HepG2 (cell line): ENCODE measurements at regions not wholly inside any gene's neighbourhood (a gene's known extent, or its start where the extent isn't known, plus 50 kb on each side); places are given as distances from the start of the nearest gene placed in this dataset.

Experiments used
- ATAC-seq: fragments of 200-7000 bp; cut with Tn5 transposase; 3 replicates; pipeline ENCODE4 v1.9.1; 2020; ENCODE audit warnings: mild to moderate bottlenecking, moderate library complexity
- BruUV-seq: library from RNA; stranded (reverse); fragments of 400-500 nt; replicated peaks from 2 replicates; lab custom pipeline; 2021; lab: Mats Ljungman, UMichigan
- CTCF ChIA-PET: fragments of 300-600 bp; formaldehyde crosslinking; extraction: SDS; loops from one replicate; lab custom pipeline; 2021; ENCODE audit warnings: low total read pairs, inconsistent platforms, low intra/inter-chr PET ratio; lab: Yijun Ruan, JAX
- POLR2A ChIA-PET: fragments of 350-600 bp; sonication (Branson Sonifier 250); formaldehyde crosslinking; loops from one replicate; lab custom pipeline; 2020; ENCODE audit warnings: antibody characterized with exemption, inconsistent platforms; lab: Yijun Ruan, JAX
- DNase-seq: peaks from one replicate; pipeline ENCODE4 v3.0.0-alpha.2; 2015; ENCODE audit warnings: low spot score
- FAIRE-seq: peaks from 3 replicates; lab custom pipeline; 2011; peaks lifted over from hg19 to GRCh38; lab: Jason Lieb, UNC
- H2AFZ ChIP-seq: one replicate; pipeline ENCODE4 v1.6.1; 2011; ENCODE audit warnings: low read length, inconsistent platforms
- H3K27ac ChIP-seq: fragments of 300-600 bp; 3 replicates; pipeline ENCODE4 v1.8.0; 2011; ENCODE audit warnings: mixed run types, mild to moderate bottlenecking, mixed read lengths, low read length, inconsistent platforms; ENCODE audit not compliant: insufficient read depth; ENCODE audit errors: extremely low read length
- H3K27me3 ChIP-seq, 2 experiments: fragments of 200-600 bp in 1 of 2; 2 replicates in 1 of 2; 3 replicates in 1 of 2; pipeline versions ENCODE4 v1.6.0 to v1.8.0; 2011; ENCODE audit warnings: low read length in 2 of 2, mild to moderate bottlenecking in 2 of 2, moderate library complexity in 2 of 2, inconsistent platforms in 1 of 2; ENCODE audit not compliant: insufficient read depth in 2 of 2, control insufficient read depth in 1 of 2
- H3K36me3 ChIP-seq, 2 experiments: fragments of 200-600 bp in 1 of 2; replicated peaks in 1 of 2; 2 replicates in 1 of 2; 3 replicates in 1 of 2; pipeline versions ENCODE4 v1.5.1 to v1.8.0; 2011; ENCODE audit warnings: low read length in 2 of 2, inconsistent platforms in 1 of 2; ENCODE audit not compliant: insufficient read depth in 2 of 2, control insufficient read depth in 1 of 2
- H3K4me1 ChIP-seq: 2 replicates; pipeline ENCODE4 v1.5.1; 2012; ENCODE audit warnings: low read length, inconsistent platforms; ENCODE audit not compliant: insufficient read depth
- H3K4me2 ChIP-seq: 2 replicates; pipeline ENCODE4 v1.6.0; 2011; ENCODE audit warnings: low read depth, low read length, inconsistent platforms
- H3K4me3 ChIP-seq, 3 experiments: fragments of 200-600 bp in 1 of 3; sonication (generic), shearing (Covaris generic) in 1 of 3; replicated peaks in 1 of 3; 2 replicates each; pipeline ENCODE4 v1.5.1; 2011 to 2016; ENCODE audit warnings: low read length in 3 of 3, inconsistent platforms in 2 of 3, low read depth in 2 of 3, mild to moderate bottlenecking in 2 of 3, control low read depth in 1 of 3, mixed read lengths in 1 of 3; ENCODE audit not compliant: insufficient read depth in 1 of 3
- H3K79me2 ChIP-seq: one replicate; pipeline ENCODE4 v1.6.1; 2011; ENCODE audit warnings: low read length, inconsistent platforms; ENCODE audit not compliant: insufficient read depth
- H3K9ac ChIP-seq: 2 replicates; pipeline ENCODE4 v1.6.0; 2011; ENCODE audit warnings: mild to moderate bottlenecking, low read depth, low read length, inconsistent platforms; ENCODE audit not compliant: insufficient read depth
- H3K9me3 ChIP-seq: 2 replicates; pipeline ENCODE4 v1.5.1; 2012; ENCODE audit warnings: mild to moderate bottlenecking, low read length
- H4K20me1 ChIP-seq: 2 replicates; pipeline ENCODE4 v1.6.0; 2011; ENCODE audit warnings: inconsistent platforms, mild to moderate bottlenecking, low read length, moderate library complexity; ENCODE audit not compliant: insufficient read depth
- CENPT ChIP-seq: sonication (generic); formaldehyde crosslinking; IDR thresholded peaks from 2 replicates; pipeline ENCODE4 v1.8.0; 2022; ENCODE audit warnings: low read depth, mild to moderate bottlenecking, moderate library complexity, missing genetic modification reagents
- HOXA7 ChIP-seq: sonication (generic); formaldehyde crosslinking; IDR thresholded peaks from 2 replicates; pipeline ENCODE4 v1.8.1; 2022; ENCODE audit warnings: mild to moderate bottlenecking, missing genetic modification reagents, moderate library complexity
- IKZF4 ChIP-seq: sonication (generic); formaldehyde crosslinking; IDR thresholded peaks from 2 replicates; pipeline ENCODE4 v1.5.1; 2020; ENCODE audit warnings: borderline replicate concordance, mild to moderate bottlenecking, low read depth, missing genetic modification reagents; ENCODE audit errors: not compliant biosample characterization
- KLF12 ChIP-seq: sonication (generic); formaldehyde crosslinking; IDR thresholded peaks from 2 replicates; pipeline ENCODE4 v1.4.0; 2020; ENCODE audit warnings: missing genetic modification reagents, borderline replicate concordance
- KMT2A ChIP-seq: sonication (generic); formaldehyde crosslinking; IDR thresholded peaks from 2 replicates; pipeline ENCODE4 v1.4.0; 2020; ENCODE audit warnings: missing genetic modification reagents
- TBL1XR1 ChIP-seq: fragments of 150-350 bp; IDR thresholded peaks from 2 replicates; pipeline ENCODE4 v1.6.1; 2014; ENCODE audit warnings: borderline replicate concordance, low read length; ENCODE audit not compliant: partially characterized antibody
- WGBS: methylation state at CpG from one replicate; pipeline ENCODE4 v1.1.6; 2017; ENCODE audit warnings: low lambda C conversion rate; 5-methylcytosine and 5-hydroxymethylcytosine counted together
- in situ Hi-C: cut with HindIII; loops from 2 replicates; pipeline ENCODE4 v1.10.0; 2017; ENCODE audit warnings: low pct_unique_long_range_greater_than_20kb; ENCODE audit not compliant: extremely low pct_ligation_motif_present
- intact Hi-C: fragments of 100-400 bp; cut with micrococcal nuclease; formaldehyde crosslinking; loops from one replicate; pipeline ENCODE4 v1.10.0; 2022; ENCODE audit not compliant: unreplicated experiment
- TF ChIP-seq, protein P1 (sequence below): sonication (generic); formaldehyde crosslinking; IDR thresholded peaks from 2 replicates; pipeline ENCODE4 v1.4.0; 2020; ENCODE audit warnings: mild to moderate bottlenecking, missing genetic modification reagents
- TF ChIP-seq, protein P2 (sequence below): sonication (generic); formaldehyde crosslinking; IDR thresholded peaks from 2 replicates; pipeline ENCODE4 v1.8.0; 2022; ENCODE audit warnings: mild to moderate bottlenecking, missing genetic modification reagents, borderline replicate concordance
- TF ChIP-seq, protein P3 (sequence below): sonication (generic); formaldehyde crosslinking; IDR thresholded peaks from 2 replicates; pipeline ENCODE4 v1.8.0; 2022; ENCODE audit warnings: low read depth, missing genetic modification reagents
- TF ChIP-seq, protein P4 (sequence below): sonication (generic); formaldehyde crosslinking; IDR thresholded peaks from 2 replicates; pipeline ENCODE4 v1.4.0; 2020; ENCODE audit warnings: mild to moderate bottlenecking, missing genetic modification reagents, borderline replicate concordance

DNA sequence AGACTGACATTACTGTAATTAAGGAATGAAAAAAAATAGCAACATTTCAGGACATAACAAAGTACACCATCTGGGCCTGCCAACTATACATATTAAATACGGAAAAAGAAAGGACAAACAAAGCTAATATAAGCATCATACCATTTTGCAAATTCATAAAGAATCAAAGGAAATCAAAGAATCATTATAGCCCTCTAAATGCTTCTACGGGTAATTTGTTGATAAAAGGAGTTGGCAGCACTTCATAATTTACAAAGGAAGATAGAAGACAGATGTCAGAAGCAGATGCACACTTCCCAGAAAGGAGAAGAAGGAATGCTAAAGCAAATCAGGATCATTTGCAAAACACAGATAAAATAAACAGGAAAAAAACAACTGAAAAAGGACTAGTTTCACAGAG lies 1757.3 kb downstream of the PCDH7 start (continued):
- TF ChIP-seq, protein P1, sequence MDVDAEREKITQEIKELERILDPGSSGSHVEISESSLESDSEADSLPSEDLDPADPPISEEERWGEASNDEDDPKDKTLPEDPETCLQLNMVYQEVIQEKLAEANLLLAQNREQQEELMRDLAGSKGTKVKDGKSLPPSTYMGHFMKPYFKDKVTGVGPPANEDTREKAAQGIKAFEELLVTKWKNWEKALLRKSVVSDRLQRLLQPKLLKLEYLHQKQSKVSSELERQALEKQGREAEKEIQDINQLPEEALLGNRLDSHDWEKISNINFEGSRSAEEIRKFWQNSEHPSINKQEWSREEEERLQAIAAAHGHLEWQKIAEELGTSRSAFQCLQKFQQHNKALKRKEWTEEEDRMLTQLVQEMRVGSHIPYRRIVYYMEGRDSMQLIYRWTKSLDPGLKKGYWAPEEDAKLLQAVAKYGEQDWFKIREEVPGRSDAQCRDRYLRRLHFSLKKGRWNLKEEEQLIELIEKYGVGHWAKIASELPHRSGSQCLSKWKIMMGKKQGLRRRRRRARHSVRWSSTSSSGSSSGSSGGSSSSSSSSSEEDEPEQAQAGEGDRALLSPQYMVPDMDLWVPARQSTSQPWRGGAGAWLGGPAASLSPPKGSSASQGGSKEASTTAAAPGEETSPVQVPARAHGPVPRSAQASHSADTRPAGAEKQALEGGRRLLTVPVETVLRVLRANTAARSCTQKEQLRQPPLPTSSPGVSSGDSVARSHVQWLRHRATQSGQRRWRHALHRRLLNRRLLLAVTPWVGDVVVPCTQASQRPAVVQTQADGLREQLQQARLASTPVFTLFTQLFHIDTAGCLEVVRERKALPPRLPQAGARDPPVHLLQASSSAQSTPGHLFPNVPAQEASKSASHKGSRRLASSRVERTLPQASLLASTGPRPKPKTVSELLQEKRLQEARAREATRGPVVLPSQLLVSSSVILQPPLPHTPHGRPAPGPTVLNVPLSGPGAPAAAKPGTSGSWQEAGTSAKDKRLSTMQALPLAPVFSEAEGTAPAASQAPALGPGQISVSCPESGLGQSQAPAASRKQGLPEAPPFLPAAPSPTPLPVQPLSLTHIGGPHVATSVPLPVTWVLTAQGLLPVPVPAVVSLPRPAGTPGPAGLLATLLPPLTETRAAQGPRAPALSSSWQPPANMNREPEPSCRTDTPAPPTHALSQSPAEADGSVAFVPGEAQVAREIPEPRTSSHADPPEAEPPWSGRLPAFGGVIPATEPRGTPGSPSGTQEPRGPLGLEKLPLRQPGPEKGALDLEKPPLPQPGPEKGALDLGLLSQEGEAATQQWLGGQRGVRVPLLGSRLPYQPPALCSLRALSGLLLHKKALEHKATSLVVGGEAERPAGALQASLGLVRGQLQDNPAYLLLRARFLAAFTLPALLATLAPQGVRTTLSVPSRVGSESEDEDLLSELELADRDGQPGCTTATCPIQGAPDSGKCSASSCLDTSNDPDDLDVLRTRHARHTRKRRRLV (CRISPR knock-in tag) = no peak
- TF ChIP-seq KMT2A (CRISPR knock-in tag) (no peak), TBL1XR1 (no peak)

DNA sequence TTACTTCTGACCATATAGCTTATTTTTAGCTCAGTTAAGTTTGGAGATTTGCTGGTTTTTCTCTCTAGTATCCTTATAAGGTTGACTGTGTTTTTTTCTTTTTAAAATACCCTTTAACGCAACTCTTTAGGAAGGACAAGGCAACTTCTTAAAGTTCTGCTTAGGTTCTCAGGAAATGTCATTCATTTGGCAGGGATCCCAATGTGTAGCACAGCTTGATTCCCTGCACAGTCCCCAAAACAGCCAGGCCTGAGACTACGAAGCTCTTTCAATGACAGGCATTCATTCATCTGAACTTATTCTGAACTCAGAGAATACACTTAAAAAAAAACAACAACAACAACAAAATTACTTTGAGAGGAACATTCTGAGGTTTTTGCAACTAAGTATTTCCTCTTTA lies 1765.8 kb downstream of the PCDH7 start:
- no peaks in the 10 kb centered on the region for H3K4me1 ChIP-seq
- no peaks in the 10 kb centered on the region for H3K79me2 ChIP-seq
- H3K27me3 ChIP-seq = no peaks in the 10 kb centered on the region
- intact Hi-C loops = no loop called here
- no TSS peak for BruUV-seq
- ATAC-seq = no peak
- no peak overlapping the region for H3K9ac ChIP-seq
- POLR2A ChIA-PET = no interaction called here
- H2AFZ ChIP-seq = no peak overlapping the region
- H3K9me3 ChIP-seq = no peaks in the 10 kb centered on the region
- H3K27ac ChIP-seq = no peak overlapping the region
- DNase-seq = no peak
- 13% methylated on average over 2 of the region's 2 CpGs for WGBS
- H3K36me3 ChIP-seq = no peaks in the 10 kb centered on the region
- in situ Hi-C loops = no loop called here
- H3K4me3 ChIP-seq = no peak overlapping the region
- CTCF ChIA-PET = no interaction called here
- H4K20me1 ChIP-seq = no peaks in the 10 kb centered on the region
- H3K4me2 ChIP-seq = no peak overlapping the region
- FAIRE-seq = no peak
- TF ChIP-seq, protein P2, sequence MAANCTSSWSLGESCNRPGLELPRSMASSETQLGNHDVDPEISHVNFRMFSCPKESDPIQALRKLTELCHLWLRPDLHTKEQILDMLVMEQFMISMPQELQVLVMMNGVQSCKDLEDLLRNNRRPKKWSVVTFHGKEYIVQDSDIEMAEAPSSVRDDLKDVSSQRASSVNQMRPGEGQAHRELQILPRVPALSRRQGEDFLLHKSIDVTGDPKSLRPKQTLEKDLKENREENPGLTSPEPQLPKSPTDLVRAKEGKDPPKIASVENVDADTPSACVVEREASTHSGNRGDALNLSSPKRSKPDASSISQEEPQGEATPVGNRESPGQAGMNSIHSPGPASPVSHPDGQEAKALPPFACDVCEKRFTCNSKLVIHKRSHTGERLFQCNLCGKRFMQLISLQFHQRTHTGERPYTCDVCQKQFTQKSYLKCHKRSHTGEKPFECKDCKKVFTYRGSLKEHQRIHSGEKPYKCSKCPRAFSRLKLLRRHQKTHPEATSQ (CRISPR knock-in tag) = no peak
- TF ChIP-seq IKZF4 (CRISPR knock-in tag) (no peak), CENPT (no peak), HOXA7 (CRISPR knock-in tag) (no peak), KLF12 (CRISPR knock-in tag) (no peak)
- TF ChIP-seq, protein P3, sequence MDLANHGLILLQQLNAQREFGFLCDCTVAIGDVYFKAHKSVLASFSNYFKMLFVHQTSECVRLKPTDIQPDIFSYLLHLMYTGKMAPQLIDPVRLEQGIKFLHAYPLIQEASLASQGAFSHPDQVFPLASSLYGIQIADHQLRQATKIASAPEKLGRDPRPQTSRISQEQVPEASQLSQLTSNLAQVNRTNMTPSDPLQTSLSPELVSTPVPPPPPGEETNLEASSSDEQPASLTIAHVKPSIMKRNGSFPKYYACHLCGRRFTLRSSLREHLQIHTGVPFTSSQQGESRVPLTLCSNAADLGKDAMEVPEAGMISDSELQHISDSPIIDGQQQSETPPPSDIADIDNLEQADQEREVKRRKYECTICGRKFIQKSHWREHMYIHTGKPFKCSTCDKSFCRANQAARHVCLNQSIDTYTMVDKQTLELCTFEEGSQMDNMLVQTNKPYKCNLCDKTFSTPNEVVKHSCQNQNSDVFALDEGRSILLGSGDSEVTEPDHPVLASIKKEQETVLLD (CRISPR knock-in tag) = no peak
- TF ChIP-seq, protein P4, sequence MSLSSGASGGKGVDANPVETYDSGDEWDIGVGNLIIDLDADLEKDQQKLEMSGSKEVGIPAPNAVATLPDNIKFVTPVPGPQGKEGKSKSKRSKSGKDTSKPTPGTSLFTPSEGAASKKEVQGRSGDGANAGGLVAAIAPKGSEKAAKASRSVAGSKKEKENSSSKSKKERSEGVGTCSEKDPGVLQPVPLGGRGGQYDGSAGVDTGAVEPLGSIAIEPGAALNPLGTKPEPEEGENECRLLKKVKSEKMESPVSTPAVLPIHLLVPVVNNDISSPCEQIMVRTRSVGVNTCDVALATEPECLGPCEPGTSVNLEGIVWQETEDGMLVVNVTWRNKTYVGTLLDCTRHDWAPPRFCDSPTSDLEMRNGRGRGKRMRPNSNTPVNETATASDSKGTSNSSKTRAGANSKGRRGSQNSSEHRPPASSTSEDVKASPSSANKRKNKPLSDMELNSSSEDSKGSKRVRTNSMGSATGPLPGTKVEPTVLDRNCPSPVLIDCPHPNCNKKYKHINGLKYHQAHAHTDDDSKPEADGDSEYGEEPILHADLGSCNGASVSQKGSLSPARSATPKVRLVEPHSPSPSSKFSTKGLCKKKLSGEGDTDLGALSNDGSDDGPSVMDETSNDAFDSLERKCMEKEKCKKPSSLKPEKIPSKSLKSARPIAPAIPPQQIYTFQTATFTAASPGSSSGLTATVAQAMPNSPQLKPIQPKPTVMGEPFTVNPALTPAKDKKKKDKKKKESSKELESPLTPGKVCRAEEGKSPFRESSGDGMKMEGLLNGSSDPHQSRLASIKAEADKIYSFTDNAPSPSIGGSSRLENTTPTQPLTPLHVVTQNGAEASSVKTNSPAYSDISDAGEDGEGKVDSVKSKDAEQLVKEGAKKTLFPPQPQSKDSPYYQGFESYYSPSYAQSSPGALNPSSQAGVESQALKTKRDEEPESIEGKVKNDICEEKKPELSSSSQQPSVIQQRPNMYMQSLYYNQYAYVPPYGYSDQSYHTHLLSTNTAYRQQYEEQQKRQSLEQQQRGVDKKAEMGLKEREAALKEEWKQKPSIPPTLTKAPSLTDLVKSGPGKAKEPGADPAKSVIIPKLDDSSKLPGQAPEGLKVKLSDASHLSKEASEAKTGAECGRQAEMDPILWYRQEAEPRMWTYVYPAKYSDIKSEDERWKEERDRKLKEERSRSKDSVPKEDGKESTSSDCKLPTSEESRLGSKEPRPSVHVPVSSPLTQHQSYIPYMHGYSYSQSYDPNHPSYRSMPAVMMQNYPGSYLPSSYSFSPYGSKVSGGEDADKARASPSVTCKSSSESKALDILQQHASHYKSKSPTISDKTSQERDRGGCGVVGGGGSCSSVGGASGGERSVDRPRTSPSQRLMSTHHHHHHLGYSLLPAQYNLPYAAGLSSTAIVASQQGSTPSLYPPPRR (CRISPR knock-in tag) = no peak
